GM12865 (cell line): ENCODE measurements at regions not wholly inside any gene's neighbourhood (a gene's known extent, or its start where the extent isn't known, plus 50 kb on each side); places are given as distances from the start of the nearest gene placed in this dataset.

ENCODE experiments used
- DNase-seq: peaks from one replicate; pipeline ENCODE4 v3.0.0; 2010; ENCODE audit warnings: low read depth
- H3K4me3 ChIP-seq: 2 replicates; pipeline ENCODE4 v1.5.1; 2011; ENCODE audit warnings: mild to moderate bottlenecking, low read depth, low read length, control low read depth
- TF ChIP-seq, protein P1 (sequence below): IDR thresholded peaks from 2 replicates; pipeline ENCODE4 v1.5.1; 2011; ENCODE audit warnings: low read length, control low read depth, low read depth, inconsistent platforms; ENCODE audit not compliant: insufficient read depth; ENCODE audit errors: missing control alignments

GRCh38 chr2:5851410-5851809 lies 159.2 kb downstream of the SOX11 start:
- TF ChIP-seq, protein P1, sequence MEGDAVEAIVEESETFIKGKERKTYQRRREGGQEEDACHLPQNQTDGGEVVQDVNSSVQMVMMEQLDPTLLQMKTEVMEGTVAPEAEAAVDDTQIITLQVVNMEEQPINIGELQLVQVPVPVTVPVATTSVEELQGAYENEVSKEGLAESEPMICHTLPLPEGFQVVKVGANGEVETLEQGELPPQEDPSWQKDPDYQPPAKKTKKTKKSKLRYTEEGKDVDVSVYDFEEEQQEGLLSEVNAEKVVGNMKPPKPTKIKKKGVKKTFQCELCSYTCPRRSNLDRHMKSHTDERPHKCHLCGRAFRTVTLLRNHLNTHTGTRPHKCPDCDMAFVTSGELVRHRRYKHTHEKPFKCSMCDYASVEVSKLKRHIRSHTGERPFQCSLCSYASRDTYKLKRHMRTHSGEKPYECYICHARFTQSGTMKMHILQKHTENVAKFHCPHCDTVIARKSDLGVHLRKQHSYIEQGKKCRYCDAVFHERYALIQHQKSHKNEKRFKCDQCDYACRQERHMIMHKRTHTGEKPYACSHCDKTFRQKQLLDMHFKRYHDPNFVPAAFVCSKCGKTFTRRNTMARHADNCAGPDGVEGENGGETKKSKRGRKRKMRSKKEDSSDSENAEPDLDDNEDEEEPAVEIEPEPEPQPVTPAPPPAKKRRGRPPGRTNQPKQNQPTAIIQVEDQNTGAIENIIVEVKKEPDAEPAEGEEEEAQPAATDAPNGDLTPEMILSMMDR, result no peak
- no peak for DNase-seq
- H3K4me3 ChIP-seq, result no peak overlapping the region

DNA sequence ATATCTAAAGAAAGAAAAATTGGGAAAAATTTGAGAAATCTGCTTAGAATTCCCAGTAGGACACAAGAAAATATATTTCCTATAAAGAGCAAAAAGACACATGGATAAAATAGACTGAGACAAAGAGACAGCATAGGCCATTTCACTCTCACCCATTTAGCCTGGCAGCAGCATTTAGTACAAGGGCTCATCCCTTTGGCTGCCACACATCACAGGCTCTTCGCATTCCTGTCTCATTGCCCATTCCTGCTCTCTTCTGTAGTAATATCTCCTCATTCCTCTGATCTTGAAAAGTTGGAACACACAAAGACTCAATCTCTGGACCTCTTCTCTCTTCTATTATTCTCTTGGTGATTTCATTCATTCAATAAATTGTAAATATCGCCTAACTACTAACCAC lies 162.6 kb downstream of the SOX11 start:
- H3K4me3 ChIP-seq, result no peak overlapping the region
- TF ChIP-seq, protein P1, result no peak
- no peak for DNase-seq

DNA sequence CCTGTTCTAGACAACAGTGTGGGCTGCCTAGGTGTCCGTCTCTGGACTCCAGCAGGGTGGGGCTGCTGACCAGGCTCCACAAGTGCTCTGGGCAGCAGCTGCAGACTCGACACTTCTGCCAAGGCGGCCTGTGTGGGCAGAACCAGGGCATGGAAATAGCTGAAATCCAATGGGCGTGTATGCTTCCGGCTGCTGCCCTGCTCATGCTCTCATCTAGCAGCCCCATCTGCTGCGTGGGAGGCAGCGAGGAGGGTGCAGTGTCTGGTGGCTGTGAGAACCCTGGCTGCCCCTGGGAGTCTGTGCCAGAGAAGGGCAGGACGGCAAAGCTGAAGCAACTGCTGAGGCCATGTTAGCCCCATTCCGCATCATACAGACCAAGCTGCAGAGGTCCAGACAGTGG lies 174.9 kb downstream of the SOX11 start:
- TF ChIP-seq, protein P1, result no peak
- H3K4me3 ChIP-seq, result no peak overlapping the region
- DNase-seq, result no peak

DNA sequence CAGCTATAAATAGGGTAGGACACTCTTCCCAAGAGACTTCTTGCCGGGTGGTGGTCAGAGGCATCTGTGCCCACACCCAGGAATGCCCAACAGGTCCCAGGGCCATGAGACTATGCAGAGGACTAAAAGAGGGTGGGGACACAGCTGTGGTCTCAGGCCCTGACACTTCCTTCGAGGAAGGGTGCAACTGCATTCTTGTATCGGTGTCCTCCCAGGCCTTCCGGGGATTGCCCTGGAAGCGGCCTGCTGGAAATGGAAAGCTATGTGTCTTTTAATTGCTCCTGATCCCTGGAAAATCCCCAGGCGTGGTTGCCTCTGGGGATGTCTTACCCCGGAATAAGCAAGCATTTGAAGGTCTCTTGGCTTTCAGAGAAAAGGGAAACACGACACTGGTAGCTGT lies 176.7 kb downstream of the SOX11 start:
- H3K4me3 ChIP-seq, result no peak overlapping the region
- no peak for DNase-seq
- TF ChIP-seq, protein P1, result no peak

- DNase-seq, result no peak
- no peak overlapping the region for H3K4me3 ChIP-seq
- TF ChIP-seq, protein P1, result no peak
These were observed 177.8 kb downstream of the SOX11 start for GRCh38 chr2:5869936-5870335.

DNA sequence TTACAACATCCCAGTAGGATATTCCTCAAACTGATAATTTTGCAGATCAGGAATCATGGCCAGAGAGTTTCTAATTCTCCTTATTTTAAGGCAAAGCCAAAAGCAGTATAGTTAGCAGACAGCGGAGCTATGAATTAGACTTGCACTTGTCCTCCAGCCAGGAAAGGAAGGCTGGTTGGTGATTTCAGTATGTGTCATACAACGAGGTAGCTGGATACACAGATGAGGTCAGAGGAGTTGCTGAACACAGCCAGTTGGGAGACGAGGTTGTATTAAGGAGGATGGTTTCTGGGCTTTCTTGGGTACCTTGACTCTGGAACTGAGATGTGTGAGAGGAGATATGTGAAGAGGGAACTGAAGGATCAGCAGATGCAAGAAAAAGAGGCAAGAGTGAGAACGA lies 185.2 kb downstream of the SOX11 start:
- TF ChIP-seq, protein P1, result no peak
- no peak for DNase-seq
- no peak overlapping the region for H3K4me3 ChIP-seq

DNA sequence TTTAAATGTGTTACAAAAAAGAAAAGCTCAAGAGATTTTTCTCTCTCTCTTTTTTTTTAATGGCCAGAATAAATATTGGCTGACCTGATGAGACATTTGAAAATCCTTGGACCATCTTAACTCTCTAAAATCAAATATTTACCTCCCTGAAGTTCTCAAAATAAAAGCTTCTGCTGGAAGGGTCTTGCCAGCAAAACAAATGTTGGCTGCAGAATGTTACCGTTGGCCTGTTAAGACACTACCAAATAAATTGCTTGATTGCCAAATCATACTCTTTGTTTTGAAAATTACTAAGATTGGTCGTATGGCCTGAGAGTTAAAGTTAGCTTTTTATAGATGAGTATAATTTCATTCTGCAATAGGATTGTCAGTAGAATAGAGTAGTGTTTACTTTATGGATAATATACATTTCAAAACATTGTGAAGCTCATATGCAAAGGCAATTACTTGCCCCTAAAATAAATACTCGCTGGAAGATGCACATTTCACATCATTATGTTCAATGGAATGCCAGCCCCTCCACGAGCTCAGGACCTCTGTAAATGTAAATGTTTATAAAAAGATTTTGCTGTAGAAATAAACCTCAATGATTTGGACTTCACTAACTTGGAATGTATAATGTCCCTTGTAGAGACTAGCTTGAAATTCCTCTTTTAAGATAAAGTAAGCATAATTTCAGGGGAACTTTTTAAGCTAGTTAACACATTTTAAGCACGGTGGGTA lies 193.4 kb downstream of the SOX11 start:
- no peak overlapping the region for H3K4me3 ChIP-seq
- no peak for DNase-seq
- TF ChIP-seq, protein P1, result no peak
